H1 (cell line): ENCODE measurements at regions not wholly inside any gene's neighbourhood (a gene's known extent, or its start where the extent isn't known, plus 50 kb on each side); places are given as distances from the start of the nearest gene placed in this dataset.

Experiments
- CTCF ChIA-PET: fragments of 300-600 bp; sonication (Branson Sonifier 250); formaldehyde crosslinking; loops from one replicate; lab custom pipeline; 2021; ENCODE audit not compliant: partially characterized antibody; lab: Charles Lee
- POLR2A ChIA-PET: fragments of 300-600 bp; sonication (Branson Sonifier 250); formaldehyde crosslinking; loops from one replicate; lab custom pipeline; 2021; ENCODE audit warnings: inconsistent platforms; ENCODE audit not compliant: partially characterized antibody; lab: Charles Lee
- DNase-seq, 2 experiments: peaks; one replicate each; pipeline versions ENCODE4 v3.0.0 to v3.0.0-alpha.2; 2010 to 2022; ENCODE audit warnings: low spot score in 2 of 2, low read depth in 1 of 2, mixed read lengths in 1 of 2
- FAIRE-seq: peaks from 2 replicates; lab custom pipeline; 2011; peaks lifted over from hg19 to GRCh38; lab: Jason Lieb, UNC
- H2AFZ ChIP-seq: 2 replicates; pipeline ENCODE4 v1.8.1; 2012; ENCODE audit warnings: low read length, inconsistent platforms
- H2AK5ac ChIP-seq: 2 replicates; pipeline ENCODE4 v1.6.1; 2013; ENCODE audit warnings: low read depth, low read length
- H2BK120ac ChIP-seq: replicated peaks from 2 replicates; pipeline ENCODE3; 2013; ENCODE audit warnings: low read depth, low read length, inconsistent platforms
- H2BK12ac ChIP-seq: 2 replicates; pipeline ENCODE4 v1.6.1; 2013; ENCODE audit warnings: low read depth, low read length
- H2BK15ac ChIP-seq: 2 replicates; pipeline ENCODE4 v1.6.1; 2013; ENCODE audit warnings: low read length
- H2BK20ac ChIP-seq: 2 replicates; pipeline ENCODE4 v1.6.1; 2013; ENCODE audit warnings: low read length
- H2BK5ac ChIP-seq: 2 replicates; pipeline ENCODE4 v1.6.1; 2013; ENCODE audit warnings: low read depth, low read length
- H3K14ac ChIP-seq: 2 replicates; pipeline ENCODE4 v1.6.1; 2013; ENCODE audit warnings: inconsistent platforms; ENCODE audit not compliant: insufficient read length
- H3K18ac ChIP-seq: 2 replicates; pipeline ENCODE4 v1.6.1; 2013; ENCODE audit warnings: low read length; ENCODE audit errors: extremely low read depth
- H3K23ac ChIP-seq: 2 replicates; pipeline ENCODE4 v1.6.1; 2013; ENCODE audit warnings: inconsistent platforms; ENCODE audit not compliant: insufficient read length
- H3K23me2 ChIP-seq: 2 replicates; pipeline ENCODE4 v1.6.1; 2013; ENCODE audit warnings: low read depth, low read length
- H3K27ac ChIP-seq: 2 replicates; pipeline ENCODE4 v1.6.1; 2011; ENCODE audit warnings: low read depth, low read length, inconsistent platforms
- H3K27me3 ChIP-seq, 4 experiments: replicated peaks in 1 of 4; 1 replicate in 1 of 4; 2 replicates in 3 of 4; pipeline versions ENCODE4 v1.6.1 to v1.8.1; 2011 to 2013; ENCODE audit warnings: low read length in 3 of 4, mild to moderate bottlenecking in 3 of 4, inconsistent platforms in 2 of 4, mixed read lengths in 2 of 4, moderate library complexity in 1 of 4; ENCODE audit not compliant: control insufficient read depth in 3 of 4, insufficient read depth in 3 of 4; ENCODE audit errors: extremely low read depth in 1 of 4
- H3K36me3 ChIP-seq, 4 experiments: 2 replicates each; pipeline versions ENCODE4 v1.6.1 to v1.8.1; 2011 to 2013; ENCODE audit warnings: mild to moderate bottlenecking in 4 of 4, low read length in 3 of 4, moderate library complexity in 2 of 4, control low read depth in 1 of 4, inconsistent platforms in 1 of 4; ENCODE audit not compliant: insufficient read depth in 4 of 4, control insufficient read depth in 2 of 4
- H3K4ac ChIP-seq: replicated peaks from 2 replicates; pipeline ENCODE3; 2013; ENCODE audit warnings: low read length, low read depth, mixed read lengths, inconsistent platforms; ENCODE audit not compliant: insufficient read length
- H3K4me1 ChIP-seq, 4 experiments: replicated peaks in 1 of 4; 1 replicate in 1 of 4; 2 replicates in 3 of 4; pipeline versions ENCODE4 v1.6.1 to v1.8.1; 2011 to 2013; ENCODE audit warnings: low read length in 3 of 4, inconsistent platforms in 2 of 4, mixed read lengths in 1 of 4; ENCODE audit not compliant: insufficient read depth in 4 of 4, control insufficient read depth in 3 of 4
- H3K4me2 ChIP-seq, 2 experiments: 2 replicates each; pipeline versions ENCODE4 v1.6.1 to v1.8.1; 2011 to 2013; ENCODE audit warnings: low read depth in 2 of 2, low read length in 2 of 2, control low read depth in 1 of 2, inconsistent platforms in 1 of 2, mild to moderate bottlenecking in 1 of 2; ENCODE audit not compliant: insufficient read depth in 1 of 2
- H3K4me3 ChIP-seq, 4 experiments: fragments of 200-600, 300-600 bp in 1 of 4; sonication (generic), shearing (Covaris generic), sonication (Bioruptor Twin) in 1 of 4; 2 replicates each; pipeline versions ENCODE4 v1.5.1 to v1.8.1; 2011 to 2016; ENCODE audit warnings: low read length in 4 of 4, low read depth in 3 of 4, control low read depth in 2 of 4, inconsistent platforms in 2 of 4, mild to moderate bottlenecking in 2 of 4, mixed read lengths in 1 of 4, moderate library complexity in 1 of 4; ENCODE audit not compliant: insufficient read depth in 2 of 4; ENCODE audit errors: extremely low read depth in 1 of 4
- H3K56ac ChIP-seq: replicated peaks from 2 replicates; pipeline ENCODE3; 2013; ENCODE audit warnings: low read depth, mild to moderate bottlenecking, mixed read lengths, low read length, inconsistent platforms; ENCODE audit not compliant: insufficient read length
- H3K79me1 ChIP-seq: 2 replicates; pipeline ENCODE4 v1.6.1; 2013; ENCODE audit warnings: low read depth, low read length, control low read depth
- H3K79me2 ChIP-seq, 2 experiments: 2 replicates each; pipeline versions ENCODE4 v1.6.1 to v1.8.1; 2012 to 2013; ENCODE audit warnings: low read length in 2 of 2, mild to moderate bottlenecking in 2 of 2, inconsistent platforms in 1 of 2; ENCODE audit not compliant: insufficient read depth in 2 of 2, control insufficient read depth in 1 of 2
- H3K9ac ChIP-seq, 4 experiments: replicated peaks in 1 of 4; 1 replicate in 1 of 4; 2 replicates in 3 of 4; pipeline versions ENCODE4 v1.6.1 to v1.8.1; 2011 to 2013; ENCODE audit warnings: low read depth in 3 of 4, low read length in 3 of 4, control low read depth in 2 of 4, mild to moderate bottlenecking in 2 of 4, moderate library complexity in 2 of 4, inconsistent platforms in 1 of 4; ENCODE audit errors: extremely low read depth in 1 of 4
- H3K9me3 ChIP-seq, 2 experiments: 2 replicates each; pipeline versions ENCODE4 v1.6.1 to v1.8.1; 2012 to 2013; ENCODE audit warnings: mild to moderate bottlenecking in 2 of 2, moderate library complexity in 2 of 2, control low read depth in 1 of 2, inconsistent platforms in 1 of 2, low read depth in 1 of 2, low read length in 1 of 2, mixed read lengths in 1 of 2; ENCODE audit not compliant: insufficient read depth in 2 of 2
- H4K20me1 ChIP-seq, 2 experiments: replicated peaks in 1 of 2; 2 replicates each; pipeline versions ENCODE3 to v1.8.1; 2011 to 2013; ENCODE audit warnings: inconsistent platforms in 2 of 2, low read length in 2 of 2, mild to moderate bottlenecking in 1 of 2; ENCODE audit not compliant: insufficient read depth in 2 of 2, control insufficient read depth in 1 of 2
- H4K5ac ChIP-seq: 2 replicates; pipeline ENCODE4 v1.6.1; 2013; ENCODE audit warnings: low read length, low read depth, mixed read lengths, inconsistent platforms; ENCODE audit not compliant: insufficient read length
- H4K8ac ChIP-seq: 2 replicates; pipeline ENCODE4 v1.8.0; 2013; ENCODE audit warnings: mild to moderate bottlenecking, moderate library complexity, low read length, inconsistent platforms; ENCODE audit not compliant: insufficient read depth; ENCODE audit errors: extremely low read depth
- H4K91ac ChIP-seq: replicated peaks from 2 replicates; pipeline ENCODE3; 2013; ENCODE audit warnings: low read length, mixed read lengths, inconsistent platforms; ENCODE audit not compliant: insufficient read length
- CBX5 ChIP-seq: fragments of 300-800, 300-1000 bp; sonication (generic); IDR thresholded peaks from 2 replicates; pipeline ENCODE4 v1.7.1; 2016; ENCODE audit warnings: antibody characterized with exemption, low read length, low read depth
- CREB1 ChIP-seq: IDR thresholded peaks from 2 replicates; pipeline ENCODE4 v1.6.1; 2012; ENCODE audit warnings: inconsistent platforms
- EGR1 ChIP-seq: IDR thresholded peaks from 2 replicates; pipeline ENCODE4 v1.6.1; 2011; ENCODE audit warnings: low read depth, low read length, borderline replicate concordance
- EZH2 ChIP-seq: fragments of 200-600 bp; sonication (generic); IDR thresholded peaks from 2 replicates; pipeline ENCODE4 v1.7.1; 2012; ENCODE audit warnings: low read depth, mild to moderate bottlenecking, moderate library complexity, low read length, inconsistent platforms; ENCODE audit not compliant: severe bottlenecking
- HDAC2 ChIP-seq, 2 experiments: fragments of 300-600 bp in 1 of 2; sonication (generic) in 1 of 2; IDR thresholded peaks; 2 replicates each; pipeline ENCODE4 v1.6.1; 2011 to 2012; ENCODE audit warnings: low read depth in 2 of 2, low read length in 2 of 2, mild to moderate bottlenecking in 2 of 2, moderate library complexity in 2 of 2, borderline replicate concordance in 1 of 2, inconsistent platforms in 1 of 2
- JUND ChIP-seq: IDR thresholded peaks from 2 replicates; pipeline ENCODE4 v1.6.1; 2011; ENCODE audit warnings: mild to moderate bottlenecking, improper control_type of control experiment, low read length
- KDM5A ChIP-seq: fragments of 200-600 bp; IDR thresholded peaks from 2 replicates; pipeline ENCODE4 v1.7.1; 2012; ENCODE audit warnings: mild to moderate bottlenecking, low read length, inconsistent platforms, mixed read lengths
- NRF1 ChIP-seq: IDR thresholded peaks from 2 replicates; pipeline ENCODE4 v1.6.1; 2011; ENCODE audit warnings: mild to moderate bottlenecking, low read depth, low read length, improper control_type of control experiment
- POLR2A ChIP-seq, 2 experiments: IDR thresholded peaks; 1 replicate in 1 of 2; 2 replicates in 1 of 2; pipeline ENCODE4 v1.6.1; 2011; ENCODE audit warnings: low read depth in 2 of 2, low read length in 2 of 2, mild to moderate bottlenecking in 2 of 2; ENCODE audit errors: control extremely low read depth in 1 of 2
- POLR2AphosphoS5 ChIP-seq: IDR thresholded peaks from 2 replicates; pipeline ENCODE4 v1.6.1; 2011; ENCODE audit warnings: low read depth, low read length
- POU5F1 ChIP-seq: IDR thresholded peaks from 2 replicates; pipeline ENCODE4 v1.6.1; 2011; ENCODE audit warnings: low read depth, mild to moderate bottlenecking, low read length, moderate library complexity
- RXRA ChIP-seq: IDR thresholded peaks from 2 replicates; pipeline ENCODE4 v1.6.1; 2011; ENCODE audit warnings: low read depth, mild to moderate bottlenecking, low read length, moderate library complexity; ENCODE audit not compliant: insufficient read depth
- SIX5 ChIP-seq: IDR thresholded peaks from 2 replicates; pipeline ENCODE4 v1.6.1; 2011; ENCODE audit warnings: mild to moderate bottlenecking, low read depth, low read length
- SRF ChIP-seq: IDR thresholded peaks from 2 replicates; pipeline ENCODE4 v1.6.1; 2011; ENCODE audit warnings: mild to moderate bottlenecking, low read depth, low read length, moderate library complexity
- TAF1 ChIP-seq: IDR thresholded peaks from 2 replicates; pipeline ENCODE4 v1.6.1; 2011; ENCODE audit warnings: mild to moderate bottlenecking, low read depth, low read length
- WGBS, 2 experiments: shearing (Covaris generic) in 1 of 2; methylation state at CpG; one replicate each; pipeline versions ENCODE4 v1.1.6 to v1.1.7; 2013 to 2015; ENCODE audit warnings: low lambda C conversion rate in 2 of 2, mixed read lengths in 2 of 2, inconsistent platforms in 1 of 2, low coverage in 1 of 2, missing lambda C conversion rate in 1 of 2; ENCODE audit not compliant: insufficient replicate concordance in 2 of 2, insufficient coverage in 1 of 2, insufficient read length in 1 of 2; ENCODE audit errors: extremely low coverage in 1 of 2, missing lambda C conversion rate in 1 of 2; 5-methylcytosine and 5-hydroxymethylcytosine counted together

DNA sequence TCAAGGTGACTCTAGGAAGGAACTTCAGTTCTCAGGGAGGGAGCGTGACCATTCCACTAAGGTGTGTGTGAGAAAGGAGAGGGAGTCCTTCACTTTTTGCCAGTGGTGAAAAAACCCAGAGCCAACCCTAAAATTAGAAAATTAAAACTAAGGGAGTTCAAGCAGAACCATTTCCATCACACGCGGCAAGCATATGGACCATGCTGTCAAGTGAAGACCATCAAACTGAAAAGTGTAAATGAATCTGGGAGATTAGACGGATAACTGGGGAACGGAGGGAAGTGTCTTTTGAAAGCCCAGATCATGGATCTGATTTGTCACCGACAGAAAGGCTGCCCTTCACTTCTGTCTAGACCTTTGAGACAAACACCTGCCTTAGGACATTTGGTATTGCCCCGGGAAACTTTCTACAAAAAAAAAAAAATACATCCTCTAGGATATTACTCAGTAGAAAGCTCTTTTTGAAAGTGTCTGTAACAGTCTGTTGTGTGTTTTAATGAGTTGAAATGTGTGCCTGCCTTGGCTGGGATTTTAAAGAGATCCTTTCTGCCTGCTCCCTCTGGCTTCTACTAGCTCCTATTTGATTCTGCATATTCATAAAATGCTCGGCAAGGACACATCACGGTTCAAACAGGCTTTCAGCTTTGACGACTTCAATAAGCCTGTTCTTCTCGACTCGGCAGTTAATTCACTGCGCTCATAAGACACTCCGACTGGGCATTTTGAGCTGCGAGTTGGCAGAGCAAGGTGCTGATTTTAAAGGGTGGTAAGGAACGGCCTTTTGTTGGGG lies 81.4 kb upstream of the ERCC4 start:
- H3K36me3 ChIP-seq = no peaks in the 10 kb centered on the region
- no peak overlapping the region for H2BK15ac ChIP-seq
- no peak for FAIRE-seq
- H2BK12ac ChIP-seq = no peak overlapping the region
- no peak for DNase-seq
- no peak overlapping the region for H2BK20ac ChIP-seq
- ChIA-PET CTCF (interaction anchor here (0.6 to 4.5 kb wide), 7 partner anchors 8 to 190 kb away, joined by 3 to 31 read pairs (median 3); no protein-coding TSS in a partner anchor), POLR2A (no interaction called here)
- no peak overlapping the region for H3K4me3 ChIP-seq
- no peak overlapping the region for H3K18ac ChIP-seq
- no peak overlapping the region for H3K23ac ChIP-seq
- no peak overlapping the region for H4K5ac ChIP-seq
- no peaks in the 10 kb centered on the region for H3K79me1 ChIP-seq
- H3K27ac ChIP-seq = no peak overlapping the region
- H2AFZ ChIP-seq = no peak overlapping the region
- H3K4me2 ChIP-seq = no peak overlapping the region
- H4K20me1 ChIP-seq = no peaks in the 10 kb centered on the region
- H2BK120ac ChIP-seq = no peak overlapping the region
- no peaks in the 10 kb centered on the region for H3K79me2 ChIP-seq
- no peak overlapping the region for H3K4ac ChIP-seq
- H3K4me1 ChIP-seq = no peaks in the 10 kb centered on the region
- no peak overlapping the region for H3K56ac ChIP-seq
- no peaks in the 10 kb centered on the region for H3K9me3 ChIP-seq
- H4K91ac ChIP-seq = no peak overlapping the region
- H4K8ac ChIP-seq = no peak overlapping the region
- H2AK5ac ChIP-seq = no peak overlapping the region; the same call in 1 of the 2 replicates
- no peak overlapping the region for H2BK5ac ChIP-seq
- WGBS, 2 experiments = 93% methylated on average over 16 of the region's 16 CpGs; no CpG with 5 or more reads in 1 of the 2 experiments
- H3K9ac ChIP-seq = no peak overlapping the region
- H3K23me2 ChIP-seq = no peaks in the 10 kb centered on the region
- H3K14ac ChIP-seq = no peak overlapping the region
- H3K27me3 ChIP-seq = no peaks in the 10 kb centered on the region; a peak in 1 of 7 replicates
- TF ChIP-seq EZH2 (no peak), SIX5 (no peak), TAF1 (no peak), CREB1 (no peak), POLR2AphosphoS5 (no peak), JUND (no peak), SRF (no peak), CBX5 (no peak), POU5F1 (no peak), NRF1 (no peak), POLR2A (IDR thresholded peaks at IDR 0.05; ENCODE audit: control extremely low read depth in 1 of 2, low read depth in 2 of 2, low read length in 2 of 2) (no peak), HDAC2 (IDR thresholded peaks at IDR 0.05; ENCODE audit: borderline replicate concordance in 1 of 2, low read depth in 2 of 2, low read length in 2 of 2) (no peak), RXRA (no peak), EGR1 (no peak), KDM5A (no peak)
